ENCODE measurements at regions not wholly inside any gene's neighbourhood (a gene's known extent, or its start where the extent isn't known, plus 50 kb on each side); places are given as distances from the start of the nearest gene placed in this dataset.

- no peaks in the 10 kb centered on the region for H3K36me3 ChIP-seq (ENCODE audit: control insufficient read depth in 4 of 4, insufficient read depth in 3 of 4, low read depth in 1 of 4, low read length in 3 of 4)
- DNase-seq (ENCODE audit: low spot score) = no peak
- no peak overlapping the region for H3K27ac ChIP-seq (ENCODE audit: low read depth in 1 of 2, low read length in 2 of 2)
- H3K4me1 ChIP-seq (ENCODE audit: control insufficient read depth in 4 of 4, insufficient read depth in 4 of 4, low read length in 3 of 4) = no peaks in the 10 kb centered on the region
- no peak overlapping the region for H3K4me3 ChIP-seq (ENCODE audit: low read depth in 1 of 3, low read length in 3 of 3)
- H3K27me3 ChIP-seq (ENCODE audit: control insufficient read depth in 4 of 4, insufficient read depth in 4 of 4, low read length in 3 of 4) = no peaks in the 10 kb centered on the region
- 74% methylated on average over 4 of the region's 4 CpGs for WGBS
- TF ChIP-seq YY1 (IDR thresholded peaks at IDR 0.05) (no peak), ZBTB33 (IDR thresholded peaks at IDR 0.05) (no peak), TAF1 (conservative IDR thresholded peaks at IDR 0.05) (no peak), ATF3 (IDR thresholded peaks at IDR 0.05) (no peak), FOXA1 (IDR thresholded peaks at IDR 0.05) (no peak), SP1 (IDR thresholded peaks at IDR 0.05) (no peak), RAD21 (IDR thresholded peaks at IDR 0.05) (no peak), EGR1 (IDR thresholded peaks at IDR 0.05; ENCODE audit: low read depth in 2 of 2) (no peak), GABPA (IDR thresholded peaks at IDR 0.05 in 1 of 2, conservative IDR thresholded peaks at IDR 0.05 in 1 of 2) (no peak), NR2F2 (IDR thresholded peaks at IDR 0.05) (no peak), RXRA (IDR thresholded peaks at IDR 0.05) (no peak)
- TF ChIP-seq, protein P1, sequence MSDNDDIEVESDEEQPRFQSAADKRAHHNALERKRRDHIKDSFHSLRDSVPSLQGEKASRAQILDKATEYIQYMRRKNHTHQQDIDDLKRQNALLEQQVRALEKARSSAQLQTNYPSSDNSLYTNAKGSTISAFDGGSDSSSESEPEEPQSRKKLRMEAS (IDR thresholded peaks at IDR 0.05) = no peak
- TF ChIP-seq, protein P2, sequence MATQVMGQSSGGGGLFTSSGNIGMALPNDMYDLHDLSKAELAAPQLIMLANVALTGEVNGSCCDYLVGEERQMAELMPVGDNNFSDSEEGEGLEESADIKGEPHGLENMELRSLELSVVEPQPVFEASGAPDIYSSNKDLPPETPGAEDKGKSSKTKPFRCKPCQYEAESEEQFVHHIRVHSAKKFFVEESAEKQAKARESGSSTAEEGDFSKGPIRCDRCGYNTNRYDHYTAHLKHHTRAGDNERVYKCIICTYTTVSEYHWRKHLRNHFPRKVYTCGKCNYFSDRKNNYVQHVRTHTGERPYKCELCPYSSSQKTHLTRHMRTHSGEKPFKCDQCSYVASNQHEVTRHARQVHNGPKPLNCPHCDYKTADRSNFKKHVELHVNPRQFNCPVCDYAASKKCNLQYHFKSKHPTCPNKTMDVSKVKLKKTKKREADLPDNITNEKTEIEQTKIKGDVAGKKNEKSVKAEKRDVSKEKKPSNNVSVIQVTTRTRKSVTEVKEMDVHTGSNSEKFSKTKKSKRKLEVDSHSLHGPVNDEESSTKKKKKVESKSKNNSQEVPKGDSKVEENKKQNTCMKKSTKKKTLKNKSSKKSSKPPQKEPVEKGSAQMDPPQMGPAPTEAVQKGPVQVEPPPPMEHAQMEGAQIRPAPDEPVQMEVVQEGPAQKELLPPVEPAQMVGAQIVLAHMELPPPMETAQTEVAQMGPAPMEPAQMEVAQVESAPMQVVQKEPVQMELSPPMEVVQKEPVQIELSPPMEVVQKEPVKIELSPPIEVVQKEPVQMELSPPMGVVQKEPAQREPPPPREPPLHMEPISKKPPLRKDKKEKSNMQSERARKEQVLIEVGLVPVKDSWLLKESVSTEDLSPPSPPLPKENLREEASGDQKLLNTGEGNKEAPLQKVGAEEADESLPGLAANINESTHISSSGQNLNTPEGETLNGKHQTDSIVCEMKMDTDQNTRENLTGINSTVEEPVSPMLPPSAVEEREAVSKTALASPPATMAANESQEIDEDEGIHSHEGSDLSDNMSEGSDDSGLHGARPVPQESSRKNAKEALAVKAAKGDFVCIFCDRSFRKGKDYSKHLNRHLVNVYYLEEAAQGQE (IDR thresholded peaks at IDR 0.05) = no peak
- no peak overlapping the region for H3K9ac ChIP-seq (ENCODE audit: low read depth in 1 of 2, low read length in 2 of 2)
- H3K9me3 ChIP-seq (ENCODE audit: control insufficient read depth in 4 of 4, low read length in 3 of 4) = no peaks in the 10 kb centered on the region
These were observed 125.8 kb upstream of the KCNH8 start for GRCh38 chr3:19022546-19022945.

GRCh38 chr3:19016851-19017250, 131.5 kb upstream of the KCNH8 start:
- 51% methylated on average over 2 of the region's 2 CpGs for WGBS
- no peak for DNase-seq (ENCODE audit: low spot score)
- TF ChIP-seq RAD21 (IDR thresholded peaks at IDR 0.05) (no peak), EGR1 (IDR thresholded peaks at IDR 0.05; ENCODE audit: low read depth in 2 of 2) (no peak), RXRA (IDR thresholded peaks at IDR 0.05) (no peak), ZBTB33 (IDR thresholded peaks at IDR 0.05) (no peak), JUND (IDR thresholded peaks at IDR 0.05) (no peak), GABPA (IDR thresholded peaks at IDR 0.05 in 1 of 2, conservative IDR thresholded peaks at IDR 0.05 in 1 of 2) (no peak), TAF1 (conservative IDR thresholded peaks at IDR 0.05) (no peak), HNF4A (conservative IDR thresholded peaks at IDR 0.05) (no peak), SP1 (IDR thresholded peaks at IDR 0.05) (no peak), HNF4G (IDR thresholded peaks at IDR 0.05) (no peak), FOXA1 (IDR thresholded peaks at IDR 0.05) (no peak), NR2F2 (IDR thresholded peaks at IDR 0.05) (no peak), ATF3 (IDR thresholded peaks at IDR 0.05) (no peak), YY1 (IDR thresholded peaks at IDR 0.05) (no peak)
- TF ChIP-seq, protein P2 (IDR thresholded peaks at IDR 0.05) = no peak
- TF ChIP-seq, protein P3, sequence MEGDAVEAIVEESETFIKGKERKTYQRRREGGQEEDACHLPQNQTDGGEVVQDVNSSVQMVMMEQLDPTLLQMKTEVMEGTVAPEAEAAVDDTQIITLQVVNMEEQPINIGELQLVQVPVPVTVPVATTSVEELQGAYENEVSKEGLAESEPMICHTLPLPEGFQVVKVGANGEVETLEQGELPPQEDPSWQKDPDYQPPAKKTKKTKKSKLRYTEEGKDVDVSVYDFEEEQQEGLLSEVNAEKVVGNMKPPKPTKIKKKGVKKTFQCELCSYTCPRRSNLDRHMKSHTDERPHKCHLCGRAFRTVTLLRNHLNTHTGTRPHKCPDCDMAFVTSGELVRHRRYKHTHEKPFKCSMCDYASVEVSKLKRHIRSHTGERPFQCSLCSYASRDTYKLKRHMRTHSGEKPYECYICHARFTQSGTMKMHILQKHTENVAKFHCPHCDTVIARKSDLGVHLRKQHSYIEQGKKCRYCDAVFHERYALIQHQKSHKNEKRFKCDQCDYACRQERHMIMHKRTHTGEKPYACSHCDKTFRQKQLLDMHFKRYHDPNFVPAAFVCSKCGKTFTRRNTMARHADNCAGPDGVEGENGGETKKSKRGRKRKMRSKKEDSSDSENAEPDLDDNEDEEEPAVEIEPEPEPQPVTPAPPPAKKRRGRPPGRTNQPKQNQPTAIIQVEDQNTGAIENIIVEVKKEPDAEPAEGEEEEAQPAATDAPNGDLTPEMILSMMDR (IDR thresholded peaks at IDR 0.05; ENCODE audit: low read depth, low read length, missing input control) = no peak

More at GRCh38 chr3:19016851-19017250, 131.5 kb upstream of the KCNH8 start:
- no peaks in the 10 kb centered on the region for H3K4me1 ChIP-seq (ENCODE audit: control insufficient read depth in 4 of 4, insufficient read depth in 4 of 4, low read length in 3 of 4)
- no peaks in the 10 kb centered on the region for H3K36me3 ChIP-seq (ENCODE audit: control insufficient read depth in 4 of 4, insufficient read depth in 3 of 4, low read depth in 1 of 4, low read length in 3 of 4)
- H3K27ac ChIP-seq (ENCODE audit: low read depth in 1 of 2, low read length in 2 of 2) = no peak overlapping the region
- no peaks in the 10 kb centered on the region for H3K27me3 ChIP-seq (ENCODE audit: control insufficient read depth in 4 of 4, insufficient read depth in 4 of 4, low read length in 3 of 4)
- H3K9me3 ChIP-seq (ENCODE audit: control insufficient read depth in 4 of 4, low read length in 3 of 4) = no peaks in the 10 kb centered on the region
- H3K9ac ChIP-seq (ENCODE audit: low read depth in 1 of 2, low read length in 2 of 2) = no peak overlapping the region
- no peak overlapping the region for H3K4me3 ChIP-seq (ENCODE audit: low read depth in 1 of 3, low read length in 3 of 3)

Measured in liver (tissue), 8 donors.